ENCODE measurements at regions not wholly inside any gene's neighbourhood (a gene's known extent, or its start where the extent isn't known, plus 50 kb on each side); places are given as distances from the start of the nearest gene placed in this dataset.

DNA sequence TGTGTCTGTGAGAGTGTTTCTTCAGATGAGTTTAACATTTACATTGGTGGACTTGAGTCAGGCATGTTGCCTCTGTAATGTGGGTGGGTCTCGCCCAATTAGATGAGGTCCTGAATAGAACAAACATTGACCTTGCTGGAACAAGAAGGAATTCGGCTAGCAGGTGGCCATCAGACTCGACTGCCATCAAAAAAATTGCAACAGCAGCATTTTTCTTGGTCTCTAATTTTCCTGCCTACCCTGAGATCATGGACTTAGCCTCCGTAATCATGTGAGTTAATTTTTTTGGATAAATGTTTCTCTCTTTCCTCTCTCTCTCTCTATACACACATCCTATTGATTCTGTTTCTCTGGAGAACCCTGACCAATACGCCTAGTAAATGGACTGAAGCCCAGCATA lies 83.8 kb upstream of the ST6GAL2 start:
- Mint-ChIP-seq H3K9me3 (no peaks in the 10 kb centered on the region), H3K27ac (no peak overlapping the region), H3K27me3 (ENCODE audit: low read depth) (no peaks in the 10 kb centered on the region; the same call in 1 of the 2 replicates), H3K4me1 (peaks cover 0 to 5% of the 10 kb centered on the region in 2 experiments; a peak in 2 of 4 replicates), H3K4me3 (no peak overlapping the region), H3K36me3 (ENCODE audit: insufficient read depth in 1 of 3, low read depth in 3 of 3) (peaks cover 0 to 2% (median 0%) of the 10 kb centered on the region in 3 experiments; a peak in 2 of 7 replicates)
- no peak for TF ChIP-seq CTCF (conservative IDR thresholded peaks at IDR 0.05)
- no peak overlapping the region for H3K14ac ChIP-seq (ENCODE audit: insufficient read depth, low read length)
- H3K18ac ChIP-seq (ENCODE audit: insufficient read length, low read depth, low read length) = no peak overlapping the region
- no peaks in the 10 kb centered on the region for H3K79me2 ChIP-seq (ENCODE audit: insufficient read depth, low read length)
- H2AFZ ChIP-seq (ENCODE audit: low read length) = no peak overlapping the region
- H4K91ac ChIP-seq (ENCODE audit: insufficient read length, low read depth, low read length) = no peak overlapping the region
- no peak overlapping the region for H3T11ph ChIP-seq (ENCODE audit: low read length)
- H3K27me3 ChIP-seq (ENCODE audit: insufficient read depth, low read length) = no peaks in the 10 kb centered on the region
- H3K23me2 ChIP-seq (ENCODE audit: insufficient read length, low read depth, low read length, poor library complexity, severe bottlenecking) = no peaks in the 10 kb centered on the region
- no peak overlapping the region for H3K27ac ChIP-seq (ENCODE audit: insufficient read length, low read depth, low read length)
- H2BK120ac ChIP-seq (ENCODE audit: low read depth, low read length, poor library complexity, severe bottlenecking) = no peak overlapping the region
- no peak overlapping the region for H2BK20ac ChIP-seq (ENCODE audit: low read depth, low read length, poor library complexity, severe bottlenecking)
- WGBS (ENCODE audit: extremely low coverage, insufficient read length, low lambda C conversion rate) = no CpG with 5 or more reads among the region's 5 CpGs
- H4K5ac ChIP-seq (ENCODE audit: insufficient read length, low read depth, low read length) = no peak overlapping the region
- H3K4ac ChIP-seq (ENCODE audit: low read depth, low read length) = no peak overlapping the region
- no peaks in the 10 kb centered on the region for H3K9me3 ChIP-seq (ENCODE audit: control insufficient read depth, low read depth, low read length)
- H4K8ac ChIP-seq (replicated peaks; ENCODE audit: insufficient read length, low read depth, low read length) = no peak overlapping the region
- H3K56ac ChIP-seq (ENCODE audit: insufficient read length, low read depth, low read length) = no peak overlapping the region
- H3K9ac ChIP-seq (ENCODE audit: extremely low read depth, insufficient read length, low read length) = no peak overlapping the region
- H2BK12ac ChIP-seq (ENCODE audit: insufficient read length, low read depth, low read length) = no peak overlapping the region
- no peak overlapping the region for H2AK5ac ChIP-seq (ENCODE audit: insufficient read length, low read length)
- DNase-seq = no peak
- no peaks in the 10 kb centered on the region for H3K4me1 ChIP-seq (ENCODE audit: insufficient read depth, low read length)
- H4K20me1 ChIP-seq (ENCODE audit: control insufficient read depth, insufficient read depth, insufficient read length) = no peaks in the 10 kb centered on the region
- no peak overlapping the region for H2BK15ac ChIP-seq (ENCODE audit: low read depth, low read length)
- no peaks in the 10 kb centered on the region for H3K79me1 ChIP-seq (ENCODE audit: insufficient read depth, low read depth, low read length, poor library complexity, severe bottlenecking)
- no peak overlapping the region for H3K23ac ChIP-seq (ENCODE audit: insufficient read length, low read depth, low read length)
- H3K4me2 ChIP-seq (ENCODE audit: insufficient read depth, insufficient read length, low read length) = no peak overlapping the region
- H2BK5ac ChIP-seq (ENCODE audit: insufficient read length, low read length) = no peak overlapping the region

All from H9 (cell line).